ENCODE measurements at regions not wholly inside any gene's neighbourhood (a gene's known extent, or its start where the extent isn't known, plus 50 kb on each side); places are given as distances from the start of the nearest gene placed in this dataset.
"Not testable (repeated sequence)": the region's sequence is repeated elsewhere in the genome, so short reads cannot be mapped to it uniquely, and the experiment has no call there.

- DNase-seq (ENCODE audit: low read depth): no peak
Measured at GRCh38 chr6:131336596-131336995, 201.3 kb downstream of the AKAP7 start.

- DNase-seq (ENCODE audit: low read depth): not testable (repeated sequence)
Measured at GRCh38 chr6:131346896-131347295, 211.6 kb downstream of the AKAP7 start.

DNA sequence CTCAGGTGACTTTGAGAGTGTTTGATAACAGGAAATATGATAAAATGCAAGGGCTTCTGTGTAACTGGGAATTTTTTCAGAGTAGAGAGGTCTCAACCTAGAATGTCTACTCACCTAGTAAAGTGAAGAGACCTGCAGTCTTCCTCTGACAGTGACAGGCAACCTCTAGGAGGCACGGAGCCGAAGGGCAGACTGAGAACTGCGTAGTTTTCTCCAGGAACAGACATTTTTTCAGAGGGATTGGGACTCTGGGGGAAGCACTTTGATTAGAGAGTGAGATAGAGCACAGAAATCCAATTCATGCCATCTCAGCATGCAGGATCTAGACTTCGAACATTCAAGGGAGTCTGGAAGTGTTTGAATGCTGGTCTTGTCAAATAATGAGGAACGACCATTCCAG is 213.3 kb downstream of the AKAP7 start:
- no peak for DNase-seq (ENCODE audit: low read depth)

DNA sequence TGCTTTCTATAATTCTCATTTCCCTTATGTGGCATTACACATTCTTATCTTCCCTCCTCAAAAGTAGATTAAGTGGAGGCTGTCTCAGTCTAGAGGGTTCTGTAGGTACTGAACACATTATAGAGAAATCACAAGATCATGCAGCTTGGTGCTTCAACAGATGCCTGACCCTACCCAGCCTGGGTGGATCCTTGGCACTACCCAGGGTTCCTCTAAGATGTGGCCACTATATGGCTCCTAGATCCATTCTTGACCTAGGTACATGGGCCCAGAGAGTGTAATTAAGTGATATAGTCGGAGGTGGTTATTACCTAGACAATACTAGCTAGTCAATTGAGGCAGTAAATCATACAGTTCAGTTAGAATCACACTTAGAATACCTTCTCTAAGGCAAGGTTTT is 213.9 kb downstream of the AKAP7 start:
- DNase-seq (ENCODE audit: low read depth): no peak

DNA sequence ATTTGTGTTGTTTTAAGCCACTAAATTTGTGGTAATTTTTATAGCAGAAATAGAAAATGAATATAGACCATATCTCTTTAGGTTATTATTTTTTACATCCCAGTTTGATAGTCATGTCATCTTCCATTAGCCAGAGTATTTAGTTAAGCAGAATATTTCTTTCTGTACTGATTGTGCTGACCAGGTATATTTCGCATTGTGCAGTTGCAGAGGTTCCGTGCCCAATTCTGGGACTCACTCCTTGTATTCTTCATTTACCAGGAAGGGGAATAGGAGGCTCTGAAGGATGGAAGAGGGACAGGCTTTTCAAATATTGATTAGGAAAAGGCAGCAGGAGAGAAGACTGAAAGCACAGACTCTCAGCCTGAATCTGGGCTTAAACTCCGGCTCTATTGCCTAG is 217.8 kb downstream of the AKAP7 start:
- DNase-seq (ENCODE audit: low read depth): no peak

DNA sequence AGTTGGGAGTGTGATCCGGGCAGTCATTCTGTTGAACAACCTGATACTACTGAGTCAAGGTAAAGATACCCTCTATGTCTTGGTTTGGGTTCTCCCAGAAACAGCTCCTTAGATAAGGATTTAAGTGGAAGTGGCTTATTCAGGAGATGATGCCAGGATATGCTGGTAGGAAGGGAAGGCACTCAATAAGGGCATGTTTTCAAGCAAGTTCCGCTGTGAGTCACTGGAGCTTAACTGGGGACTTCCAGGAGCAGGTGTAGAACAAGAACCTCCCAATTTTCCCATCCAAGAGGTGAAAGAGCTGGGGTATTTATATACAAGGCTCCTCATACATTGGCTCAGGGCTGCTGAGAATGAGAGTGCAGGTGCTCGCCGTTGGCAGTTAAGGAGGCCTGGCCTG is 218.6 kb downstream of the AKAP7 start:
- DNase-seq (ENCODE audit: low read depth): no peak

GRCh38 chr6:131354356-131354755 is 218.7 kb upstream of the ARG1 start:
- no peak for DNase-seq (ENCODE audit: low read depth)

DNA sequence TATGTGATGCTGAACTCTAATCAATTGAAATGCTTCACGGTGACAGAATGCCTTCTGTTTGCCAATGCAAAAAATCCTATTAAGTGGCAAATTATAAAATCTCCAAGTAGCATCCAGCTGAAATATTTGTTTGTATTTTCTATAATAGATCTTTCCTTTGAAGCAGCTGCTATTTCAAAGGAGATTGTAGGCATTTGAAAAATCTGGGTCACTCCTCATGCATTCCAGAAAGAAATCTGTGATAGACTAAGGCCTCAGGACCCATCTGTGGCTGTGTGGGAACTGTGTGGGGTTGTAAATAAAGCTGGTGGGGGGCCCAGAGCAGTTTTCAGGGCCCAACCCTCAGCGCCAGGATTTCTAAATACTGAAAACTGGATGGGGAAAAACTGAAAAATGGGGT is 216.9 kb upstream of the ARG1 start:
- no peak for DNase-seq (ENCODE audit: low read depth)

GRCh38 chr6:131357501-131357900 is 215.5 kb upstream of the ARG1 start:
- no peak for DNase-seq (ENCODE audit: low read depth)

- no peak for DNase-seq (ENCODE audit: low read depth)
Measured at GRCh38 chr6:131362070-131362469, 211.0 kb upstream of the ARG1 start.

DNA sequence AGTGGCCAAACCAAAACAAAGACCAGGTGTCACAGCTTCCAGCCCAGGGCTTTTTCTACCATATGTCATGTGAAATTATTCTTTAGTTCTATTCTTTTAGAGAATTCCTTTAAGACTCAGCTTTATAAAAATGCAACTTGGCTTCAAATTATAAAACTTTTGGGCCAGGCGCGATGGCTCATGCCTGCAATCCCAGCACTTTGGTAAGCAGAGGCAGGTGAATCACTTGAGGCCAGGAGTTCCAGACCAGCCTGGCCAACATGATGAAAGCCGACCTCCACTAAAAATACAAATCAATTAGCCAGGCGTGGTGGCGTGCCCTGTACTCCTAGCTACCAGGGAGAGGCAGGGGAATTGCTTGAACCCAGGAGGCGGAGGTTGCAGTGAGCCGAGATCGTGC is 210.3 kb upstream of the ARG1 start:
- DNase-seq (ENCODE audit: low read depth): no peak

DNA sequence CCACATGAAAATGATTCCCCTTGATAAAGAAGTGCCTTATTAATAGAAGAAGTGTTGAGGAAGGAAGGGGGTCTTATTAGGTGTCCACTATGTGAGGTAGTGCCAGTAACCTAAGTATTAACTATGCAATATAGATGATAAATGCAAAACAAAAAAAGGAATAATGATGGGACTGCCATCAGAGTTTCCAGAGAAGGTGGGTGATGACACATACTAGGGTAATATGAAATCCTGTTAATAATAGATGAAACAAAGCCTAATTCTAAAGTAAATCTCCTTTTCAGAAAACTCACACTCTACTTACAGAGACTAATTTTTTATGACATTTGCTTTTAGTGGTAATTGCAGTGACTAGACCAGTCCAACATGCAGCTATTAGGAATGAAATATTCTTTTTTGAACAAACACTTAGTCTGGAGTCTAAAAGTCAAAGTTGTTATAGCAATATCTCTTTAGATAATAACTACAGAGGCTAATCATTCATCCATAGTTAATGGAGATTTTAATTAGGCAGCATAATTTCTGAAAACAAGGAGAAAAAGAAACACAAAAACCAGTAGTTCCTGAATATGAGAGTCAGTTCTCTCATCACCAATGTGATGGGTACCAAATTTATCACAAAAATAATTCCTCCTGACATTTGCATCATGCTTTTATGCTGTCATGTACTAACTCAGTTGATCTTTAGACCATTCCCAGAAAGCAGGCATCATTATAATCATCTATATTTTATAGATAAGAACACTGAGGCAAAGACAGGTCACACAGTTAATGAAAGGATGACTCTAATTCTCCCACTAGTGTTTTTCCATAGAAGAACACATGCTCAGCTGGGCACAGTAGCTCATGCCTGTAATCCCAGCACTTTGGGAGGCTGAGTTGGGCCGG is 208.8 kb upstream of the ARG1 start:
- no peak for DNase-seq (ENCODE audit: low read depth)

DNA sequence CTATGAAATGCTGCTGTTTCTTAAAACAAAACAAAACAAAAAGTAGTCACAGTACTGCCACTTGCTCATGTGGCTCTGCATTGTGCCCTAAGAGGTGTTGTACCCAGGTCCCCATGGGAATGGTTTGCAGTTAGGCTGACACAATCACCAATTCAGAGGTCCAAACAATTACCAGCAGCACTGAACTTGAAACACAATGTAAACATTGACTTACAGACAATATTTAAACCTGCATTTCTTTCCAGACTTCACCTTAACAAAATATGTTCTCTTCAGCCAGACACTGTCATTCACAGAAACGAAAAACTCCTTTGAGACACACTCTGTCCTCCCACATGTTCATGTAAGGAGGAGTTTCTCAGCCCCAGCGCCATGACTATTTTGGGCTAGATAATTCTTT is 206.8 kb upstream of the ARG1 start:
- DNase-seq (ENCODE audit: low read depth): no peak

DNA sequence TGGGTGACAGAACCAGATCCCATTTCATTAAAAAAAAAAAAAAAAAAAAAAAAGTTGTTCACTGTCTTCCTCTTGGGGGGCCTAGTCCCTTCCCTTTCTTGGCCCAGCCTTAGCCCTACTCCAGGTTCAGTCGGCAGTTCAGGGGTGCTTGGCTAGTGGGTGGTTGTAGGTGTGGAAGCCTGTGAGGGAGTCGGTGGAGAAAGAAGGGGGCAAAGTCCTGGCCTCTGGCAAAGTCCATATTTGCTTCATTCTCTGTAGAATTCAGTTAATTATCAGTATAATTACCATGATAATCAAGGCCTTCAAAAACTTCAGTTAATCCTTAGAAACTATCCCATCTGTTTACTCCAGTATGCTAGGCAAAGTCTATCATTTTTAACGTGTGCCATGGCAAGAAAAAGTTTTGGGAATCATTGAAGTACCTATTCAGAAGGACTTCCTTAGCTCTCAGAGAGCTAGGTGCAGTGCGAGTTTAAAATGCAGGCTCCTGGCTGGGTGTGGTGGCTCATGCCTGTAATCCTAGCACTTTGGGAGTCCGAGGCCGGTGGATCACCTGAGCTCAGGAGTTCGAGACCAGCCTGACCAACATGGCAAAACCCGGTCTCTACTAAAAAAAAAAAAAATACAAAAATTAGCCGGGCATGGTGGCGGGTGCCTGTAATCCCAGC is 205.7 kb upstream of the ARG1 start:
- no peak for DNase-seq (ENCODE audit: low read depth)

- DNase-seq (ENCODE audit: low read depth): no peak
Measured at GRCh38 chr6:131368198-131368911, 204.7 kb upstream of the ARG1 start.

DNA sequence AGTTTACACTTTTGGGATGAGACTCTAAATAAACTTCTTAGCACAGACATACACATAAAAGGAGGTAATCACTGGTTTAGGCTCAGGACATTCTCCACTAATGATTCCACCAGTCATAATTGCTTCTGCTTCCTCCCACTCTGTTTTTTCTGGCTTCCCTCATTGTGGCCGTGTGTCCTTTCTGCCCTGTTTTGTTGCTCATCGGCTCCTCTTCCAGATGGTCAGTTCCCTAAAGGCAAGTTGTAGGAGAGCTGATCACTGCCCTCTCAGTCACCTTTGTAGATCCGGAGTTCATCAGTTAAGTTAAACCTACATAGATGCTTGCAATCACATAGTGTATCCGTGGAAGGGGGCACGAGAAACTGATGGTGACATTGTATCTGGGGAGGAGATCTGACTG is 200.5 kb upstream of the ARG1 start:
- DNase-seq (ENCODE audit: low read depth): no peak

DNA sequence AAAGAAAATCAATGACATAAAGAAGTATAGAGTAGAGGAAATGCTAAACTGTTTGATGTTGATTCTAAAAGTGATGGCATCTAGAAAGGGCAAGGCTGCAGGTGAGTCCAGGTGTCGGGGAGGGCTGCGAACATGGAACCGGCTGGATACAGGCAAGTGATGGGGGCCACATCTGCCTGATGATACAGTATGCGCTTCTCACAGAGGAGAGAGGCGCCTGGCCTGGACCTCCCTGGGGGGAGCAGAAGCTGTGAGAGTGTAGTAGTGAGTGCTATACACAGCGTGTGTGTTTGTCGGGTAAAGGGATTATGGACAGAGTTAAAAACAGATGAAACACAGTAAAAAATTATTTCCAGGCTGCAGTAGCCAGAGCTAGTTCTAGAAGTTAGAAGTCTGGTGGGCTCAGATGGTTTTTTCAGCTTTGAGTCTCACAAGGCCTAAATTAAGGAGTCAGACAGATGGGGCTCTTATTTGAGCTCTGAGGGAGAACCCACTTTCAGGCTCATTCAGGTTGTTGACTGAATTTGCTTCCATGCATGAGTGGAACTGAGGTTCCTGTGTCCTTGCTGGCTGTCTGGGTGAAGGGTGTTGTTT is 195.8 kb upstream of the ARG1 start:
- no peak for DNase-seq (ENCODE audit: low read depth)

DNA sequence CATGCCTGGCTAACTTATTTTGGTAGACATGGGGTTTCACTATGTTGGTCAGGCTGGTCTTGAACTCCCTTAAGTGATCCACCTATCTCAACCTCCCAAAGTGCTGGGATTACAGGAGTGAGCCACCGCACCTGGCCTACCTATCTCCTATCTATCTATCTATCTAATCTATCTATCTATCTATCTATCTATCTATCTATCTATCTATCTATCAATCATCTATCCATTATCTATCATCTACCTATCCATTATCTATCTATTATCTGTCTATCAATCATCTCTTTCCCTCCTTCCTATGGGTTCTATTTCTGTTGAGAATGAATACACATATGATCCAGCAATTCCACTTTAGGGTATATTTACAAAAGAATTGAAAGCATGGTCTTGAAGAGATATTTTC is 194.2 kb upstream of the ARG1 start:
- DNase-seq (ENCODE audit: low read depth): no peak

DNA sequence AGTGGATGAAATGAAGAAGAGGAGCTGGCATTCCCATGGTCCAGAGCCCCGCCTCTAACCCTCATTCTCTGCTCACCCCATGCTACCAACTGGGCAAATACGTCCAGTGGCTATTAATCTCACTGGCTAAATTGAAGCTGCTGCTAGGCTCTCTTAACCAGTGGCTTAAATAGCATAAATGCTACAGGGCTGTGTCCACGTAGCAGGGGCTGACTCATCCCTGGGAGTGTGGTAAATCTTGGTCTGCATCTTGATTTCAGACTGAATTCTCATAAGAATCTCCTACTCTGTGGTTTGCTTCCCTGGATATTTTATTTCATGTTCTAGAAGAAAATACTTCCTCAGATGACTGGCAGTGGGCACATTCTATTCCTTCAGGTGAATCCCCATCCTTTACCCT is 193.1 kb upstream of the ARG1 start:
- DNase-seq (ENCODE audit: low read depth): peak; percentile 75

DNA sequence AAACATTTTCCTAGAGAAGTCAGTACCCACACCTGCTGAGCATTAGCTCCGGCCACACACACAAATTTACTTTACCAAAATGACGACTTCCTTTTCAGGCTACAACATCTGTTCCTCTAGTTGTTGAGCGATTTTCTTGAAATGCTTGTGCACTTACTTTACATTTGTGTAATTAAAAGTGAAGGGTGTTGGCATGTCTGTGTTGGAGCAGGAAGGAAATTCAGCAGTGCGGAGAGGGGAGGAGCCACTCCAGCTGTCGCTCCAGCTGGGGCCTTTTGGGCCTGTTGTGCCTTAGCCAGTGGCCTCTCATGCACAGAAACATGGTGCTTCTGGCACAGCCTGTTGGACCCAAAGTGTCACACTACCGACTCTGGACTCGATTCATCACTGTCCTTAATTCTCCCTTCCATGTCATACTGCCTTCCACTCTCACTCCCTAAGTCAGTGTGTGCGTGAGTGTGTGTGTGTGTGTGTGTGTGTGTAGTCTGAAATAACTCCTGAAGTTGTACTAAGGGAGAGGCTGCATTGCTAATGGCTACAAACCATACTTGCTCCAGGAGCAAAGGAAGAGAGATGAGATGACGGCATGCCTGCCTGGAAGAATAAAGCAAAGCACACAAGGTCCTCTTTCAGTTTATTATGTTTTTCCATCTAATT is 191.8 kb upstream of the ARG1 start:
- DNase-seq (ENCODE audit: low read depth): no peak

DNA sequence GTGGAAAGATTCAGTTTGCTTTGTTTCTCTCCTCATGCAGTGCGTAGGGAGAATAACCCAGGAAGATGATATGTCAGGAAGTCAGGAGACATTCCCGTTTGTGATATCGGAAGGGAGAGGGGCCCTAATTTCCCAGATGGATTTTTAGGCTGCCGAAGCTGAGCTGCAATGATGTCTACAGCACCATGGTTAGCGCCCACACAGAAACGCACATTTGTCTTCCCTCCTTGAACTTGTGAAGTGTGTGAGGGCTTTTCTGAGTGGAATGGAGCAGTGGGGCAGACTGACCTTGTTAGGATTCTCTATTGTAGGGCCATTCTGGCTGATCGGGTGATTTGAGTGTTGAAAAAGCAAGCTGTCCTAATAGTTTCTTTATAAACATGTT is 191.3 kb upstream of the ARG1 start:
- no peak for DNase-seq (ENCODE audit: low read depth)

DNA sequence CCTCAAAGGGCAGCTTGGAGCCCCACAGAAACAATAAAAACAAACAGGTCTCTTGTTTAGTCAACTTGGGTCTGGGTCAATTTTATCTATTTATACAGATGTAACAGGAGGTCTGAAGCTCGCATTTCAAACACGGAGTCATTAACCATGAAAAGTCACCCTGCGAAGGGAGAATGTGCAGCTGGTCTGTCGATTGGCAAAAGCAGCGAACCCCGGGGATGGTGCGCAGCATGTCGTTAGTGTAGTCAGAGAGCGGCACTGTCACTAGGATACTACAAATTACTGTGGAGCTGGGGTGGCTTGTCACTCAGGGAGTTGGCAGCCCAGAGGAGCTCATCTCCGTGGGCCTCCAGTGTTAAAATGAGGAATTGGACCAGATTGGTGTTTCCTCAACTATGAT is 190.4 kb upstream of the ARG1 start:
- DNase-seq (ENCODE audit: low read depth): no peak

All from HS-27A (cell line).